Endothelial cell of umbilical vein (primary cell): ENCODE measurements at regions not wholly inside any gene's neighbourhood (a gene's known extent, or its start where the extent isn't known, plus 50 kb on each side); places are given as distances from the start of the nearest gene placed in this dataset.

Source experiments
- BruUV-seq: library from RNA; stranded (reverse); fragments of 400-500 nt; replicated peaks from 2 replicates; lab custom pipeline; 2021; lab: Mats Ljungman, UMichigan
- CTCF ChIA-PET: fragments of 300-600, 350-600 bp; sonication (Branson Sonifier 250); formaldehyde crosslinking; loops from one replicate; lab custom pipeline; 2021; ENCODE audit warnings: antibody characterized with exemption, inconsistent platforms; lab: Charles Lee
- POLR2A ChIA-PET: fragments of 300-600, 350-600 bp; sonication (Branson Sonifier 250); formaldehyde crosslinking; loops from one replicate; lab custom pipeline; 2021; ENCODE audit warnings: antibody characterized with exemption, inconsistent platforms; lab: Charles Lee
- DNase-seq: peaks from one replicate; pipeline ENCODE4 v3.0.0-alpha.2; 2011; ENCODE audit warnings: low read depth, low spot score
- FAIRE-seq: peaks from 2 replicates; lab custom pipeline; 2011; peaks lifted over from hg19 to GRCh38; lab: Jason Lieb, UNC
- H2AFZ ChIP-seq: 2 replicates; pipeline ENCODE4 v1.6.0; 2012; ENCODE audit warnings: low read depth, low read length, control low read depth, inconsistent platforms
- H3K27ac ChIP-seq: 2 replicates; pipeline ENCODE4 v1.5.1; 2011; ENCODE audit warnings: low read depth, mild to moderate bottlenecking, control low read depth, low read length, moderate library complexity; ENCODE audit not compliant: insufficient read depth
- H3K27me3 ChIP-seq, 2 experiments: 2 replicates each; pipeline versions ENCODE4 v1.6.0 to v1.6.1; 2011; ENCODE audit warnings: low read length in 2 of 2, mixed read lengths in 1 of 2; ENCODE audit not compliant: control insufficient read depth in 2 of 2, insufficient read depth in 2 of 2
- H3K36me3 ChIP-seq, 2 experiments: 2 replicates in 1 of 2; 3 replicates in 1 of 2; pipeline ENCODE4 v1.5.1; 2011; ENCODE audit warnings: low read length in 2 of 2, mild to moderate bottlenecking in 1 of 2, moderate library complexity in 1 of 2; ENCODE audit not compliant: control insufficient read depth in 2 of 2, insufficient read depth in 2 of 2; ENCODE audit errors: extremely low read depth in 1 of 2
- H3K4me1 ChIP-seq: 3 replicates; pipeline ENCODE4 v1.5.1; 2011; ENCODE audit warnings: mild to moderate bottlenecking, low read length; ENCODE audit not compliant: control insufficient read depth, insufficient read depth; ENCODE audit errors: extremely low read depth
- H3K4me2 ChIP-seq: 2 replicates; pipeline ENCODE4 v1.6.1; 2011; ENCODE audit warnings: low read length, control low read depth, mixed read lengths; ENCODE audit not compliant: insufficient read depth
- H3K4me3 ChIP-seq, 3 experiments: fragments of 200-600 bp in 1 of 3; sonication (generic), shearing (Covaris generic) in 1 of 3; replicated peaks in 1 of 3; 2 replicates each; pipeline ENCODE4 v1.5.1; 2011 to 2016; ENCODE audit warnings: control low read depth in 3 of 3, low read length in 3 of 3, mild to moderate bottlenecking in 2 of 3, inconsistent platforms in 1 of 3, low read depth in 1 of 3, moderate library complexity in 1 of 3; ENCODE audit not compliant: insufficient read depth in 1 of 3
- H3K79me2 ChIP-seq: 2 replicates; pipeline ENCODE4 v1.6.0; 2012; ENCODE audit warnings: low read length, inconsistent platforms; ENCODE audit not compliant: control insufficient read depth, insufficient read depth
- H3K9ac ChIP-seq: replicated peaks from 2 replicates; pipeline ENCODE3; 2011; ENCODE audit warnings: low read length, control low read depth; ENCODE audit not compliant: insufficient read depth; ENCODE audit errors: extremely low read depth
- H3K9me1 ChIP-seq: replicated peaks from 3 replicates; pipeline ENCODE4 v1.6.0; 2011; ENCODE audit warnings: mild to moderate bottlenecking, low read length; ENCODE audit not compliant: control insufficient read depth, insufficient read depth; ENCODE audit errors: extremely low read depth
- H3K9me3 ChIP-seq: replicated peaks from 2 replicates; pipeline ENCODE4 v1.5.1; 2012; ENCODE audit warnings: low read length, inconsistent platforms; ENCODE audit not compliant: control insufficient read depth, insufficient read depth
- H4K20me1 ChIP-seq: replicated peaks from 2 replicates; pipeline ENCODE3; 2011; ENCODE audit warnings: mild to moderate bottlenecking, low read length; ENCODE audit not compliant: control insufficient read depth, insufficient read depth; ENCODE audit errors: extremely low read depth
- EZH2 ChIP-seq: IDR thresholded peaks from 2 replicates; pipeline ENCODE4 v1.6.1; 2012; ENCODE audit warnings: borderline replicate concordance, low read depth, mild to moderate bottlenecking, moderate library complexity, low read length, inconsistent platforms; ENCODE audit not compliant: severe bottlenecking
- FOS ChIP-seq: IDR thresholded peaks from 2 replicates; pipeline ENCODE4 v1.6.1; 2011; ENCODE audit warnings: mild to moderate bottlenecking, low read length, moderate library complexity, borderline replicate concordance; ENCODE audit not compliant: insufficient read depth
- GATA2 ChIP-seq: IDR thresholded peaks from 2 replicates; pipeline ENCODE4 v1.7.0; 2011; ENCODE audit warnings: low read depth, mild to moderate bottlenecking, moderate library complexity, mixed read lengths, low read length; ENCODE audit not compliant: insufficient read length, insufficient read depth
- JUN ChIP-seq: IDR thresholded peaks from 2 replicates; pipeline ENCODE4 v1.6.1; 2011; ENCODE audit warnings: borderline replicate concordance, low read depth; ENCODE audit not compliant: insufficient read length, insufficient read depth
- MAX ChIP-seq: IDR thresholded peaks from 2 replicates; pipeline ENCODE4 v1.6.1; 2011; ENCODE audit not compliant: insufficient read depth, insufficient read length
- MYC ChIP-seq: IDR thresholded peaks from one replicate; pipeline ENCODE4 v1.6.1; 2011; ENCODE audit warnings: mild to moderate bottlenecking, low read depth, low read length
- POLR2A ChIP-seq: IDR thresholded peaks from 2 replicates; pipeline ENCODE4 v1.6.1; 2012; ENCODE audit warnings: low read depth, mild to moderate bottlenecking, control low read depth, low read length
- POLR2AphosphoS5 ChIP-seq: IDR thresholded peaks from 2 replicates; pipeline ENCODE4 v1.6.1; 2012; ENCODE audit warnings: low read depth, mild to moderate bottlenecking, control low read depth, low read length, moderate library complexity; ENCODE audit not compliant: insufficient read depth
- dilution Hi-C: fragments of 300-500 bp; cut with MboI; formaldehyde crosslinking; loops from one replicate; pipeline ENCODE4 v1.15.0; 2019; ENCODE audit warnings: low sequenced_read_pairs; ENCODE audit not compliant: extremely low pct_ligation_motif_present
- intact Hi-C: fragments of 100-400 bp; cut with micrococcal nuclease; formaldehyde crosslinking; loops from one replicate; pipeline ENCODE4 v1.10.0; 2022
- TF ChIP-seq, protein P1 (sequence below), 2 donors: IDR thresholded peaks; 1 replicate in 1 of 2; 2 replicates in 1 of 2; pipeline ENCODE4 v1.5.1; 2011; ENCODE audit warnings: low read length in 2 of 2, mild to moderate bottlenecking in 2 of 2, moderate library complexity in 2 of 2, control low read depth in 1 of 2, inconsistent platforms in 1 of 2, low read depth in 1 of 2; ENCODE audit not compliant: insufficient read depth in 1 of 2; ENCODE audit errors: extremely low read depth in 1 of 2

- H3K9me1 ChIP-seq: no peaks in the 10 kb centered on the region
- no peaks in the 10 kb centered on the region for H4K20me1 ChIP-seq
- intact Hi-C loops: no loop called here
- H3K4me1 ChIP-seq: no peaks in the 10 kb centered on the region
- POLR2A ChIA-PET: no interaction called here
- no peak overlapping the region for H3K27ac ChIP-seq
- no peaks in the 10 kb centered on the region for H3K9me3 ChIP-seq
- H2AFZ ChIP-seq: no peak overlapping the region
- TF ChIP-seq POLR2A: no peak
- TF ChIP-seq POLR2AphosphoS5: no peak
- no peak for TF ChIP-seq MAX
- no peak for TF ChIP-seq GATA2
- TF ChIP-seq, protein P1, sequence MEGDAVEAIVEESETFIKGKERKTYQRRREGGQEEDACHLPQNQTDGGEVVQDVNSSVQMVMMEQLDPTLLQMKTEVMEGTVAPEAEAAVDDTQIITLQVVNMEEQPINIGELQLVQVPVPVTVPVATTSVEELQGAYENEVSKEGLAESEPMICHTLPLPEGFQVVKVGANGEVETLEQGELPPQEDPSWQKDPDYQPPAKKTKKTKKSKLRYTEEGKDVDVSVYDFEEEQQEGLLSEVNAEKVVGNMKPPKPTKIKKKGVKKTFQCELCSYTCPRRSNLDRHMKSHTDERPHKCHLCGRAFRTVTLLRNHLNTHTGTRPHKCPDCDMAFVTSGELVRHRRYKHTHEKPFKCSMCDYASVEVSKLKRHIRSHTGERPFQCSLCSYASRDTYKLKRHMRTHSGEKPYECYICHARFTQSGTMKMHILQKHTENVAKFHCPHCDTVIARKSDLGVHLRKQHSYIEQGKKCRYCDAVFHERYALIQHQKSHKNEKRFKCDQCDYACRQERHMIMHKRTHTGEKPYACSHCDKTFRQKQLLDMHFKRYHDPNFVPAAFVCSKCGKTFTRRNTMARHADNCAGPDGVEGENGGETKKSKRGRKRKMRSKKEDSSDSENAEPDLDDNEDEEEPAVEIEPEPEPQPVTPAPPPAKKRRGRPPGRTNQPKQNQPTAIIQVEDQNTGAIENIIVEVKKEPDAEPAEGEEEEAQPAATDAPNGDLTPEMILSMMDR (IDR thresholded peaks at IDR 0.05; ENCODE audit: extremely low read depth in 1 of 2, insufficient read depth in 1 of 2, low read depth in 1 of 2, low read length in 2 of 2): no peak
- TF ChIP-seq JUN: no peak
- TF ChIP-seq MYC: no peak
- TF ChIP-seq FOS: no peak
- TF ChIP-seq EZH2: no peak
- H3K4me3 ChIP-seq: no peak overlapping the region
- BruUV-seq: no TSS peak
- dilution Hi-C loops: no loop called here
- FAIRE-seq (no peak), DNase-seq (no peak)
- H3K9ac ChIP-seq: no peak overlapping the region
- no peaks in the 10 kb centered on the region for H3K27me3 ChIP-seq
- CTCF ChIA-PET: no interaction called here
- no peaks in the 10 kb centered on the region for H3K36me3 ChIP-seq
- H3K79me2 ChIP-seq: no peaks in the 10 kb centered on the region
- no peak overlapping the region for H3K4me2 ChIP-seq
These were observed 110.7 kb upstream of the GZMB start for GRCh38 chr14:24744641-24745040.
